ENCODE measurements at regions not wholly inside any gene's neighbourhood (a gene's known extent, or its start where the extent isn't known, plus 50 kb on each side); places are given as distances from the start of the nearest gene placed in this dataset.
"Not testable (repeated sequence)": the region's sequence is repeated elsewhere in the genome, so short reads cannot be mapped to it uniquely, and the experiment has no call there.

DNA sequence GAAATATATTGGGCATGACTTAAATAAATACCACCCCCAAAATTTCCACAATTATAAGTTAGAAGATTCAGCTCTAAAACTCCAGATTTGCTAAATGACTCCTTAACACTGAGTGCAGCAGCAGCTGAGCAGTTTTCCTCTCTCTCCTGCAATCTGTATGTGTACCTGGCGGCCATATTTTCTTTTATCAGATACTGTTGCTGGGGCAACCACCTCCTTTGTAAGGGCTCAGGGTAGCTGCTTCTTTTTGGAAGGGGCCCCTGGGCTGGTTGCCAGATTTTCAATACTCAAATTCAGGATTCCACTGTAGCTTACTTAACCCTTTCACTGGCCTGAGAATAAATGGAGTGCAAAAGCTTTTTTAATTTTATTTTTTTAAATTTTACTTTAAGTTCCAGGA lies 197.0 kb downstream of the TAF11L14 start:
- no peak for DNase-seq

GRCh38 chr5:17832949-17833745 lies 198.9 kb downstream of the TAF11L14 start:
- DNase-seq = no peak

- no peak for DNase-seq
These were observed 203.5 kb downstream of the TAF11L14 start for GRCh38 chr5:17837757-17838156.

DNA sequence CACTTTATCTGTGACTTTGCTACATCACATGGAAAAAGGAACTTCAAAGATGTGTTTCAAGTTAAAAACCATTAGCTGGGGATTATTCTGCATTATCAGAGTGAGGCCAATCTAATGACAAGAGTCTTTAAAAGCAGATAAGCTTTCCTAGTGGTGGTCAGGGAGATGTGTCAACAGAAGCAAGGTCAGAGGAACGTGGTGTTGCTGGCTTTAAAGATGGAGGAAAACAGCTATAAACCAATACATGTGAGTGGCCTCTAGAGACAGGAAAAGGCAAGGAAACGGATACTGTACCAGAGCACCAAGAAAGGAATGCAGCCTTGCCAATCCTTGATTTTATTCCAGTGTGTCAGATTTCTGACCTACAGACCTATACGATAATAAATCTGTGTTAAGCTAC lies 204.2 kb downstream of the TAF11L14 start:
- DNase-seq = no peak

DNA sequence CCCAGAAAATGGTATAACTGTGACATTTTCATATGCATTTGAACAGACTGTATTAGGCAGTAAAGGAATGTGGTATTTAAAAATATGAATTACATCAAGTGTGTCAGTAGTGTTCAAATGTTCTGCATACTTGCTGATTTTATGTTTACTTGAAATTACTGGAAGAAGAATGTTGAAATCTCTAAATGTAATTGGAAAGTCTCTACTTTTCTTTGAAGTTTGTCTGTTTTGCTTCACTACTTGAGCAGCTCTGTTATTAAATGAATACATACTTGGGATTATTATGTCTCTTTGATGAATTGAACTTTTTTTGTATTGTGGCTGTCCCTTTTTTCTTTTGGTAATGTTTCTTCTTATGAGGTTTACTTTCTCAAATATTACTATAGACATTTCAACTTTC lies 205.6 kb downstream of the TAF11L14 start:
- no peak for DNase-seq

GRCh38 chr5:17846496-17846895 lies 212.2 kb downstream of the TAF11L14 start:
- no peak for DNase-seq

- no peak for DNase-seq
These were observed 213.0 kb downstream of the TAF11L14 start for GRCh38 chr5:17847286-17847685.

GRCh38 chr5:17852111-17852510 lies 217.9 kb downstream of the TAF11L14 start:
- no peak for DNase-seq

DNA sequence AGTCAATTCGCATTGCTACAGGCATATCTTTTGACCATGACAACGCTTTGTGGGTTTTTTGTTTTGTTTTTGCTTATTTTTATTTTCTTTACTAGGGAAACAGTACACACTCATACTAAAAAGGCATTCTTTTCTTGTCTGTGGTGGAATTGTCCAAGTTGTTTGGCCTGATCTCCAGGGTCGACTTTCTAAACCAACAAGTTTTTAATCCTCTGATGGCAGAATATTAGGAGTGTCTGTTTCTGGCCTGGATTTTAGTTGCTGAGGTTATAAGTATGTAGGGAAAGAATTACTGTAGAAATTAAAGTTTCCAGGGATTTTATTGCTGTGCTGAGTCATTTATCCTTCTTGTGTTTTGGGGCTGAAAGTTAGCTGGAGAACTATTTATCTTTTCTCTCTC lies 218.5 kb downstream of the TAF11L14 start:
- DNase-seq = no peak

DNA sequence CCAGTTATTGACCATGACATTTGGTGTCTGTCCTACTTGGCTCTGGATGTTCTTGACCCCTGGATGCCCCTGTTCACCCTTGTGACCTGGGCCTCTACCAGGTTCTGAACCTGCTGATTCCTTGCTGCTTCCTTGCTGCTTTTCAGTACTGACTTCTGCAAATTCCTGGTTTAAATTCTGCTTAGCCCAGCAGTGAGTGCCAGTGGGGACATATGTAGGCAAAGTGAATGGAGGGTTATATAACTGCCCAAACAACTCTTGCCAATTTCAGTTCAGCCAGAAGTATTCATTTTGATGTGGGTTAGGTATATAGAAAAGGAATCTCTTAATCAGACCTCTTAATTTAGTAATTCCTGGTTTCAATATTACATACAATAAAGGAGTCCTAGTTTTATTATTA lies 220.6 kb downstream of the TAF11L14 start:
- no peak for DNase-seq

DNA sequence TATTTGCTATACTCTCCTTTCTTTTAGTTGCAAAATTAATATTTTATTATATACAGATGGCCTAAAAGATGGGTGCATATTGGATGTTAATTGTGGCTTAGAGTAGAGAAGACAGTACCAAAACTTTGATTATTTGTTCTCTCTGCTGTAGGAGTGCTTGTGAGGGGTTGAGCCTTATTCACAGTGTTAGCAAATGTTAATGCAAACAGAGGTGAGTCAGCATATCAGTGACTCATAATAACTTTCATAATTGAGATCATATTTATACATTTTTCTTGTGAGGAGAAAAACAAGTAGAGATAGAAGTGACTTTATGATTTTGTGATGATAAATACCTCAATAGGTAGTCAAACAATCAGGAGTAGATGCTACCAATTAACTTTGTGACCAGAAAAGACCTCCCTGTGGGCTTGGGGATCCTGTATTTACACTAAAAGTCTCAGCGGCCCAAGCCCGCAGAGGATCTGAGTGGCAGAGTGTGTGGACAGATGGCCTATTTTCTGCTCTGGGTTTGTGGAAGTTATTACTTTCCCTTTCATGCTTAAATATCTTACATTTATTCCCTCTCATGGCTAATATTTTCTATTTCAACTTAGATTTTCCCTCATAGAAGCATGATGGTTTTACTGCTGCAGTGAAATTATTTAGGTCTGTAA lies 226.5 kb downstream of the TAF11L14 start:
- DNase-seq = no peak

GRCh38 chr5:17864903-17865302 lies 230.6 kb downstream of the TAF11L14 start:
- not testable (repeated sequence) for DNase-seq

- not testable (repeated sequence) for DNase-seq
These were observed 231.7 kb downstream of the TAF11L14 start for GRCh38 chr5:17865966-17866365.

DNA sequence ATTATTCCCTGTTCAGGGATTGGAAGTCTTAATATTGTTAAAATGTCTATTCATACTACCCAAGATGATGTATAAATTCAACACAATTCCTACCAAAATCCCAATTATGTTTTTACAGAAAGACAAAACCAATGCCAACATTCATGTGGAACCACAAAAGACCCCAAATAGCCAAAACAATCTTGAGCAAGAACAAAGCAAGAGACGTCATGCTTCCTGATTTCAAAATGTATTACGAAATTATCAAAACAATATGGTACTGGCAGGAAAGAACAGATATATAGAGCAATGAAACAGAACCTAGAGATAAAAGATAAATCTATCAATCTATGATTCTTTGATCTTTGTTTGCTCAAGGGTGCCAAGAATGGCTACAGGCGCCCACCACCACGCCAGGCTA lies 237.9 kb downstream of the TAF11L14 start:
- no peak for DNase-seq

DNA sequence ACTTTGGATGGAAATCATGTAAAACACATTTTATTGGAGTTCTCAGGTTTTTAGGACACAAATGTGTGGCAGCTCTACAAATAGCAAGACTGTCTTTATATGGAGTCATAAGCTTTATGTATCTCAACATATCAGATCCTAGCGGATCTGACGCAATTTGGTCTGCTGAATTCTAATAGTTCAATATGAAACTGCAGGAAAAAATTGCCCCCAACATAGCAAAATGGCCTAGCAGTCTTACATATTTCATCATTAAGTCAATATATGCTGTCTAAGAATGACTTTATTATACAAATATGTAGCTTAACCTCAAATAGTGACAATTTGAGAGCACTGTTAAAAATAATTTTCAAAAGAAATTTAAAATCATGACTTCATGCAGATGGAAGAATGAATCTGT lies 244.3 kb downstream of the TAF11L14 start:
- DNase-seq = no peak

DNA sequence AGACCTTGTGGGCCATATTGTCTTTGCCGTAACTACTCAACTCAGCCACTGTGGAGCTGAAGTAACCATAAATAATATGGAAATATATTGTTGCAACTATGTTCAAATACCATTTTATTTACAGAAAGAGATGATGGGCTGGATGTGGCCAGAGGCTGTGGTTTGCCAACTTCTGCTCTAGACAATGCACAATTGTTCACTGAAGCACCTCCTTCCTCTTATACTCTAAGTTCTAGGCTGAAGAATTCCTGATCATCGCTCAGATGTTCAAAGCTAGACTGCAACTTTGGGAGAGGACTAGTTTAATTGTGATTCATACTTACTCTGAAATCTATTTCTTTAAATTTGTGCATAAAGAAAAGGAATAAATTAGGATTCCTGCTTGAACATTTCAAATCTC lies 245.0 kb downstream of the TAF11L14 start:
- DNase-seq = no peak

DNA sequence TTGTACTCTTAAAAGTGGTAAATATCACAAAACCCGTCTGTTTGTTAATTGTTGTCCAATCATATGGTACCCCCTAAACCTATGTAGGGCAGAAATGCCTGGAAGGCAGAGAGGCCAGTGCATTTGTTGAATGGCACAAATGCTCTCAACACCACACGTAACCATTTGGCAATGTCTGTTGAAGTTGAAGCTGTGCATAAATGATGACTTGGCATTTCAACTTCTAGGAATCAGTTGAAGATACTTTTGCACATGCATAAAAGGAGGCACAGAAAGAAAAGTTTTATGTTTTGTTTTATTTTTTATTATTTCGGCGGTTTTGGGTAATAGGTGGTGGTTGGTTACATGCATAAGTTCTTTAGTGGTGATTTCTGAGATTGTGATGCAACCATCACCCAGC lies 246.6 kb downstream of the TAF11L14 start:
- DNase-seq = no peak

- DNase-seq = no peak
These were observed 248.7 kb downstream of the TAF11L14 start for GRCh38 chr5:17882760-17883488.

DNA sequence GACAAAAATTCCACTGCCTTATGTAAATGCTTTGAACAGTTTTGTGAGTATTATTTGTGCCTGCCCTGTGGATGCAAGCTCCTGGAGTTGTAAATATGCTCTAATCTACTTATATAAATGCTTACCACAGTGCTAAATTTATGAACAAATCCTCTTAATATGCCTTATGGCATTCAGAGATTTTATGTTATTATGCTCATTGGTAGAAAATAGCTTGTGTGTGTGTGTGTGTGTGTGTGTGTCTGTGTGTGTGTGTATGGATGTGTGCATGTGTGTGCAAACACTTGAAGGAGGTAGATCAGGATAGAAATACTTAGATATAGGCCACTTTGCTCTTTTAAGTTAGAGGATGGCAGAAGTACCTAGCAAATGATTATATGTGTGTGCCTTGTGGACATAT lies 253.9 kb downstream of the TAF11L14 start:
- DNase-seq = no peak

DNA sequence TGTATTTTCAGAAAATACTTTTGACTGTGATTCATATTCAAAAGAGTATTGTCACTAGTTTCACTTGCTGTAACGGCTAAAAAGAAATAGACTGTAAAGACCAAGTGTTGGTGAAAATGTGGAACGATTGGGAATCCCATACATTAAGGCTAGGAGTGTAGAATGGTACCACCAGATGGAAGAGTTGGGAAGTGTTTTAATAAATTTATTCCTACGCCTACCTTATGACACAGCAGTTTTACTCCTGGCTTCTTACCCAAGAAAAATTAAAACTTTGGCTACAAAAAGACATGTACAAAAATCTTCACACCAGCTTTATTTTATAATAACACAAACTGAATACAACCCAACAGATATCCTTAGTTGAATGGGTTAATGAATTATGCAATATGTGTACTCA lies 256.2 kb downstream of the TAF11L14 start:
- no peak for DNase-seq

GRCh38 chr5:17891881-17892280 lies 257.6 kb downstream of the TAF11L14 start:
- no peak for DNase-seq

- no peak for DNase-seq
These were observed 258.9 kb downstream of the TAF11L14 start for GRCh38 chr5:17893026-17893635.

DNA sequence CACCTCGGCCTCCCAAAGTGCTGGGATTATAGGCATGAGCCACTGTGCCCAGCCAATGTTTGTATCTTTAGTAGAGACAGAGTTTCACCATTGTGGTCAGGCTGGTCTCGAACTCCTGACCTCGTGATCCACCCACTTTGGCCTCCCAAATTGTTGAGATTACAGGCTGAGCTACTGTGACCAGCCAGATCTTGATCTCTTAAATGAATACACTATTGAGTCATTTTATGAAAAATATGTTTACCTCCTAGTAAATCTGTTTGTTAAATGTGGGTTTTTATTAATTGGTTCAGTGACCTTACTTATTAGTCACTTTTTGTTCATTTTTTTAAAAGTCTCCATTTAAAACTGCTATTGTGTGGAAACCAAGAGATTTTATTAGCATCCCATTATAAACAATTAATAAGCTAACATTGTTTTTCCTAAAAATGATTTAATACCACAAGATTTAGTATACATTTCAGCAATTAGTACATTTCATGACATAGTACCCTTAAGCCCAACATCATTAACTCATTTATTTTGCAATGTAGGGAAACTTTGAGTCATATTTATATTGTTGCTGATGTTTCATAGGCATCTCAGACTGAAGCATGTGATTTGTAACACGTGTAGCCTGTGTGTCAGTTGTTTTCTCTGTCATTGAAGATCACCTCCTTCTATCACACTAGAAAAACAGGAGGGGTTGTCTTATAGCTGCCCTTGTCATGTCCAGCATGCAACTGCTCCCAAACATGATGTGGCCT lies 261.2 kb downstream of the TAF11L14 start:
- DNase-seq = no peak
